ENCODE measurements at regions not wholly inside any gene's neighbourhood (a gene's known extent, or its start where the extent isn't known, plus 50 kb on each side); places are given as distances from the start of the nearest gene placed in this dataset.

DNA sequence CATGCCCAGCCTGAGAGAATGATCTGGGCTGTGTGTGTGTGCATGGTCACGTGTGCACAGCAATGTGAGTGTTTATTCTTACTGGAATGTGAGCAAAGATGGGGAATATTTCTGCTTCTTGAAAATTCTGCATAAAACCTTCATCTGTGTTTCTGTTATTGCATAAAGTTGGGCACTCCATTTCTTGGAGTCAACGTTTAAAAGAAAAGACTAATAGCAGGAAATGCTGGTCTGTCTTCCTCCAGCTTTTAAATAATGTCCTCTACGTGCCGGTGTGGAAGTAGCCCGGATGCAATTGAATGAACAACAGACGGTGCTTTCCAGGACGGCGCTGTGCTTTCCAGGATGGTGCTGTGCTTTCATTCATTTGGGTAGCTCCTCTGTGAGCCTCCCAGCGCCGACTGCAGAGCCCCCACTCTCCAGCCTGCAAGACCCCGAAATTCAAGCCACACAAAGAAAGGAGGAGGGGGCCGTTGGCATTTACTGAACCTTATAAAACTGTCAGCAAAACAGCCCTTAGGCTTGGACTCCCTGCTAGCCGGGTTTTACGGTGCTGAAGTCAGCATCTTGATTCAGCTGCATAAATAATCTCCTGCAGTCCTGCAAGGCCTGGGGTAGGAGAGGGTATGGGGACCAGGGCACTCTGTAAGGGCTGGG is 158.2 kb upstream of the PRKCQ start:
- Histone ChIP-seq H3K79me2 (no peaks in the 10 kb centered on the region), H3K27me3 (no peaks in the 10 kb centered on the region), H3K9me2 (replicated peaks; ENCODE audit: insufficient read depth) (no peaks in the 10 kb centered on the region), H3K4me3 (no peak overlapping the region), H3K36me3 (replicated peaks; ENCODE audit: insufficient read depth, low read depth) (no peaks in the 10 kb centered on the region), H3K4me1 (ENCODE audit: insufficient read depth) (peaks cover 26% of the 10 kb centered on the region), H3K27ac (peak overlapping the region; percentile 39), H3K9me3 (ENCODE audit: low read depth) (no peaks in the 10 kb centered on the region), H4K20me1 (ENCODE audit: insufficient read depth, poor library complexity, severe bottlenecking) (no peaks in the 10 kb centered on the region), H2AFZ (no peak overlapping the region), H3K4me2 (peak overlapping the region; percentile 65)
- DNase-seq (ENCODE audit: low spot score), result peak; percentile 18
- TF ChIP-seq EZH2phosphoT487 (IDR thresholded peaks at IDR 0.05; ENCODE audit: low read depth, severe bottlenecking, unreplicated experiment), result no peak
- no peak for TF ChIP-seq EZH2 (IDR thresholded peaks at IDR 0.05; ENCODE audit: borderline replicate concordance)
- TF ChIP-seq, protein P1, sequence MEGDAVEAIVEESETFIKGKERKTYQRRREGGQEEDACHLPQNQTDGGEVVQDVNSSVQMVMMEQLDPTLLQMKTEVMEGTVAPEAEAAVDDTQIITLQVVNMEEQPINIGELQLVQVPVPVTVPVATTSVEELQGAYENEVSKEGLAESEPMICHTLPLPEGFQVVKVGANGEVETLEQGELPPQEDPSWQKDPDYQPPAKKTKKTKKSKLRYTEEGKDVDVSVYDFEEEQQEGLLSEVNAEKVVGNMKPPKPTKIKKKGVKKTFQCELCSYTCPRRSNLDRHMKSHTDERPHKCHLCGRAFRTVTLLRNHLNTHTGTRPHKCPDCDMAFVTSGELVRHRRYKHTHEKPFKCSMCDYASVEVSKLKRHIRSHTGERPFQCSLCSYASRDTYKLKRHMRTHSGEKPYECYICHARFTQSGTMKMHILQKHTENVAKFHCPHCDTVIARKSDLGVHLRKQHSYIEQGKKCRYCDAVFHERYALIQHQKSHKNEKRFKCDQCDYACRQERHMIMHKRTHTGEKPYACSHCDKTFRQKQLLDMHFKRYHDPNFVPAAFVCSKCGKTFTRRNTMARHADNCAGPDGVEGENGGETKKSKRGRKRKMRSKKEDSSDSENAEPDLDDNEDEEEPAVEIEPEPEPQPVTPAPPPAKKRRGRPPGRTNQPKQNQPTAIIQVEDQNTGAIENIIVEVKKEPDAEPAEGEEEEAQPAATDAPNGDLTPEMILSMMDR (IDR thresholded peaks at IDR 0.05; ENCODE audit: poor library complexity), result no peak
- WGBS (ENCODE audit: low lambda C conversion rate, missing lambda C conversion rate), result 51% methylated on average over 14 of the region's 14 CpGs

DNA sequence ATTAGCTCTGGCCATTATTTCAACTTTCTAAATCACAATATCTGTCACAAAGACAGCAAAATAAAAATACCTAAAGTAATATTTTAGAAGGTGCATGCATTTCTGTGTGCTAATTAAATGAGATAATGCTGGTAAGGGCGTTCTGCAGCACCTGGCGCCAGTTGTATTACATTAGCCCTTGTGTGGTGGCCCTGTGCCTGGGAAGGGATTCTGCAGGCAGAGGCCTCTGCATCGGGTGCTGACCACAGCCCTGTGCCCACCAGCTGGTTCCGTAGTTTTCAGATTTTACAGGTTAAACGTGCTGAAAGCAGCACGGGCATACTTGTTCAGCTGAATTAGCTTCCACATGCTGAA is 157.7 kb upstream of the PRKCQ start:
- Histone ChIP-seq H2AFZ (no peak overlapping the region), H3K9me2 (replicated peaks; ENCODE audit: insufficient read depth) (no peaks in the 10 kb centered on the region), H3K4me2 (peak overlapping the region; percentile 65), H4K20me1 (ENCODE audit: insufficient read depth, poor library complexity, severe bottlenecking) (no peaks in the 10 kb centered on the region), H3K4me1 (ENCODE audit: insufficient read depth) (peaks cover 26% of the 10 kb centered on the region), H3K4me3 (no peak overlapping the region), H3K27ac (peak overlapping the region; percentile 39), H3K36me3 (replicated peaks; ENCODE audit: insufficient read depth, low read depth) (no peaks in the 10 kb centered on the region), H3K9me3 (ENCODE audit: low read depth) (no peaks in the 10 kb centered on the region), H3K27me3 (no peaks in the 10 kb centered on the region), H3K79me2 (no peaks in the 10 kb centered on the region)
- 67% methylated on average over 6 of the region's 6 CpGs for WGBS (ENCODE audit: low lambda C conversion rate, missing lambda C conversion rate)
- TF ChIP-seq EZH2phosphoT487 (IDR thresholded peaks at IDR 0.05; ENCODE audit: low read depth, severe bottlenecking, unreplicated experiment) (no peak), EZH2 (IDR thresholded peaks at IDR 0.05; ENCODE audit: borderline replicate concordance) (no peak)
- TF ChIP-seq, protein P1 (IDR thresholded peaks at IDR 0.05; ENCODE audit: poor library complexity), result no peak
- DNase-seq (ENCODE audit: low spot score), result no peak

DNA sequence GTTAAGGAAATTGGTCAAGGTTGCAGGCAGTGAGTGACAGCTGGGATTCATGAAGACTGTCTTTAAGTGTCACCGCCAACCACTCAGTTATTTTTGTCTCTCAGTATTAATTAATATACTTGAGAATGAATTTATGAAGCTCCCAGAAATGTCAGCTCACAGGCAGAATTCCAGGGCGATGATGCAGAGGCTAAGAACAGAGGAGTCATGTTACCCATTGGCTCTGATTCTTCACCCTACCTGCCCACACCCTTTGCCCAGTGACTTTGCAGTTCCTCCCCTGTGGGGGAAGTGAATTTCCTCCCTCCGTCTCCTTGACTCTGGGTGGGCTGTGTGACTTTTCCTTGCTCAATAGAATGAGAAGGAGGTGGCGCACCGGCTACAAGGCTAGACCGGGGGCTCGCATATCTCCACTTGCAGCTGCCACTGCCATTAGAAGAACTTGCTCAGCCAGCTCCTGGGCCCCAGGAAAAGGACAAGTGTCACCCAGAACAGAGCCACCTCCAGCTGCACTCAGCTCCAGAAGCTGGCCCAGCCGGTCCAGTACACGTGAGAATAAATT is 157.1 kb upstream of the PRKCQ start:
- Histone ChIP-seq H3K27ac (peak overlapping the region; percentile 39), H3K79me2 (no peaks in the 10 kb centered on the region), H3K36me3 (replicated peaks; ENCODE audit: insufficient read depth, low read depth) (no peaks in the 10 kb centered on the region), H3K9me3 (ENCODE audit: low read depth) (no peaks in the 10 kb centered on the region), H4K20me1 (ENCODE audit: insufficient read depth, poor library complexity, severe bottlenecking) (no peaks in the 10 kb centered on the region), H3K27me3 (no peaks in the 10 kb centered on the region), H3K9me2 (replicated peaks; ENCODE audit: insufficient read depth) (no peaks in the 10 kb centered on the region), H2AFZ (no peak overlapping the region), H3K4me3 (no peak overlapping the region), H3K4me2 (peak overlapping the region; percentile 65), H3K4me1 (ENCODE audit: insufficient read depth) (peaks cover 26% of the 10 kb centered on the region)
- no peak for DNase-seq (ENCODE audit: low spot score)
- TF ChIP-seq, protein P1 (IDR thresholded peaks at IDR 0.05; ENCODE audit: poor library complexity), result no peak
- WGBS (ENCODE audit: low lambda C conversion rate, missing lambda C conversion rate), result 57% methylated on average over 9 of the region's 9 CpGs
